ENCODE measurements at regions not wholly inside any gene's neighbourhood (a gene's known extent, or its start where the extent isn't known, plus 50 kb on each side); places are given as distances from the start of the nearest gene placed in this dataset.
"Not testable (repeated sequence)": the region's sequence is repeated elsewhere in the genome, so short reads cannot be mapped to it uniquely, and the experiment has no call there.

DNA sequence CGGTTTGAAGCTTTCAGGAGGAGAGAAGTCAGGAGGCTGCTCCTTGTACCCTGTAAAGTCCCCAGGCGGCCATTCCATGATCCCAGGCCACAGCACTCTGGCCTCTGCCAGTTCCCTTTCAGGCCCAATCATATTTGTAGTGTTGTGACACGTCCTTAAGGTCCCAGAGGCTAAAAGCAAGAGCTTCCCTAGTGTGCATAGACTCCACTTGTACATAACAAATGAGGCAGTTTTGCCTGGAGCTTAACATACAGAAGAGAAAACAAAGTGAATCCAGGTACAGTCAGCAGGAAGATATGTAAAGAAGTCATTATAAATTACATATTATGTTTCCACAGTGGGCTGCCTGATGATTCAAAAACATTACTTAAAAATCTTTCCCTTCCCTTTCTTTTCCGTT is 81.1 kb upstream of the RPH3A start:
- Histone ChIP-seq H3K27ac (ENCODE audit: low read length, poor library complexity, severe bottlenecking) (peak overlapping the region; percentile 35), H3K18ac (ENCODE audit: low read depth in 1 of 2, low read length in 2 of 2) (no peak overlapping the region), H3K4me2 (ENCODE audit: low read length, poor library complexity, severe bottlenecking) (peak overlapping the region; percentile 9), H3K9me3 (ENCODE audit: control insufficient read depth, low read length) (no peaks in the 10 kb centered on the region), H4K91ac (ENCODE audit: low read length) (no peak overlapping the region), H2BK12ac (ENCODE audit: low read length in 2 of 2) (no peak overlapping the region), H2BK120ac (ENCODE audit: low read depth, low read length) (no peak overlapping the region), H3K27me3 (ENCODE audit: control insufficient read depth in 1 of 2, insufficient read depth in 1 of 2, low read length in 2 of 2) (no peaks in the 10 kb centered on the region), H3K14ac (ENCODE audit: low read length in 2 of 2) (no peak overlapping the region), H3K9ac (ENCODE audit: low read length) (no peak overlapping the region), H3K4ac (ENCODE audit: low read depth in 1 of 2, low read length in 2 of 2) (no peak overlapping the region), H3K79me1 (replicated peaks; ENCODE audit: low read length, poor library complexity, severe bottlenecking) (no peaks in the 10 kb centered on the region), H4K8ac (ENCODE audit: low read length) (no peak overlapping the region), H2AK5ac (ENCODE audit: low read length, severe bottlenecking) (no peak overlapping the region), H3K4me1 (ENCODE audit: control insufficient read depth, insufficient read depth, low read depth, low read length) (peaks cover 5% of the 10 kb centered on the region), H3K4me3 (ENCODE audit: insufficient read depth in 1 of 2, low read depth in 1 of 2, low read length in 2 of 2) (no peak overlapping the region), H2BK15ac (ENCODE audit: low read depth, poor library complexity, severe bottlenecking) (no peak overlapping the region), H2AFZ (ENCODE audit: low read depth, low read length) (no peak overlapping the region), H2BK5ac (ENCODE audit: low read depth, low read length, poor library complexity, severe bottlenecking) (no peak overlapping the region), H3K23ac (ENCODE audit: low read length in 2 of 2) (no peak overlapping the region), H3K36me3 (ENCODE audit: control insufficient read depth in 1 of 2, insufficient read depth in 2 of 2, low read depth in 1 of 2, low read length in 2 of 2) (no peaks in the 10 kb centered on the region)
- 37% methylated on average over 4 of the region's 4 CpGs for WGBS
- DNase-seq, result no peak

- H3K4me2 ChIP-seq (ENCODE audit: low read length, poor library complexity, severe bottlenecking), result no peak overlapping the region
- H4K8ac ChIP-seq (ENCODE audit: low read length), result no peak overlapping the region
- H3K4me3 ChIP-seq (ENCODE audit: insufficient read depth in 1 of 2, low read depth in 1 of 2, low read length in 2 of 2), result no peak overlapping the region
- no peak for DNase-seq
- no peak overlapping the region for H3K14ac ChIP-seq (ENCODE audit: low read length in 2 of 2)
- no peak overlapping the region for H2AK5ac ChIP-seq (ENCODE audit: low read length, severe bottlenecking)
- no peak overlapping the region for H3K23ac ChIP-seq (ENCODE audit: low read length in 2 of 2)
- H3K9ac ChIP-seq (ENCODE audit: low read length), result no peak overlapping the region
- no peaks in the 10 kb centered on the region for H3K9me3 ChIP-seq (ENCODE audit: control insufficient read depth, low read length)
- no peak overlapping the region for H4K91ac ChIP-seq (ENCODE audit: low read length)
- H2BK120ac ChIP-seq (ENCODE audit: low read depth, low read length), result no peak overlapping the region
- H3K4ac ChIP-seq (ENCODE audit: low read depth in 1 of 2, low read length in 2 of 2), result no peak overlapping the region
- WGBS, result 98% methylated on average over 3 of the region's 3 CpGs
- H2BK12ac ChIP-seq (ENCODE audit: low read length in 2 of 2), result no peak overlapping the region
- H2BK15ac ChIP-seq (ENCODE audit: low read depth, poor library complexity, severe bottlenecking), result no peak overlapping the region
- H3K27me3 ChIP-seq (ENCODE audit: control insufficient read depth in 1 of 2, insufficient read depth in 1 of 2, low read length in 2 of 2), result no peaks in the 10 kb centered on the region
- H2BK5ac ChIP-seq (ENCODE audit: low read depth, low read length, poor library complexity, severe bottlenecking), result no peak overlapping the region
- no peak overlapping the region for H3K18ac ChIP-seq (ENCODE audit: low read depth in 1 of 2, low read length in 2 of 2)
- no peaks in the 10 kb centered on the region for H3K79me1 ChIP-seq (replicated peaks; ENCODE audit: low read length, poor library complexity, severe bottlenecking)
- no peaks in the 10 kb centered on the region for H3K36me3 ChIP-seq (ENCODE audit: control insufficient read depth in 1 of 2, insufficient read depth in 2 of 2, low read depth in 1 of 2, low read length in 2 of 2)
- H3K27ac ChIP-seq (ENCODE audit: low read length, poor library complexity, severe bottlenecking), result no peak overlapping the region
- no peak overlapping the region for H2AFZ ChIP-seq (ENCODE audit: low read depth, low read length)
- H3K4me1 ChIP-seq (ENCODE audit: control insufficient read depth, insufficient read depth, low read depth, low read length), result peaks cover 5% of the 10 kb centered on the region
Observed at GRCh38 chr12:112711026-112711425, 80.5 kb upstream of the RPH3A start.

DNA sequence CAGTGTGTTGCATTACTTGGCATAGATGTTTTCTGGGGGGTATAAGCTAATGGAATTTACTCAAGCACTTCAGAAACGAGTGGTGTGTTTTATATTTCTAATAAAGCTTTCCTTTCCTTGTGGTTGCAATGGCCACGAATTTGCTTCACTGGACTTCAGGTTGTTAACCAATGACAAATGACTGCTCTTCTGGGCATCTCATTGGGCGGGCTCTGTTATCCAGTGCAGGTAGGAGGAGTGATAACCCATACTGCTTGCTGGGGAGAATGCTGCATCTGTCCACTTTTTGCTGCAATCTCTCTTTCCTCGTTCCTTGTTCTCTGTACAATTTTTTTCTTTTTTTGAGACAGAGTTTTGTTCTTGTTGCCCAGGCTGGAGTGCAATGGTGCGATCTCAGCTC is 80.0 kb upstream of the RPH3A start:
- Histone ChIP-seq H3K36me3 (ENCODE audit: control insufficient read depth in 1 of 2, insufficient read depth in 2 of 2, low read depth in 1 of 2, low read length in 2 of 2) (no peaks in the 10 kb centered on the region), H3K9ac (ENCODE audit: low read length) (no peak overlapping the region), H3K4me3 (ENCODE audit: insufficient read depth in 1 of 2, low read depth in 1 of 2, low read length in 2 of 2) (no peak overlapping the region), H3K23ac (ENCODE audit: low read length in 2 of 2) (no peak overlapping the region), H2BK120ac (ENCODE audit: low read depth, low read length) (no peak overlapping the region), H3K14ac (ENCODE audit: low read length in 2 of 2) (no peak overlapping the region), H3K4me1 (ENCODE audit: control insufficient read depth, insufficient read depth, low read depth, low read length) (peaks cover 5% of the 10 kb centered on the region), H2BK12ac (ENCODE audit: low read length in 2 of 2) (no peak overlapping the region), H2BK15ac (ENCODE audit: low read depth, poor library complexity, severe bottlenecking) (no peak overlapping the region), H2AK5ac (ENCODE audit: low read length, severe bottlenecking) (no peak overlapping the region), H3K27ac (ENCODE audit: low read length, poor library complexity, severe bottlenecking) (no peak overlapping the region), H3K9me3 (ENCODE audit: control insufficient read depth, low read length) (no peaks in the 10 kb centered on the region), H3K18ac (ENCODE audit: low read depth in 1 of 2, low read length in 2 of 2) (no peak overlapping the region), H4K8ac (ENCODE audit: low read length) (no peak overlapping the region), H4K91ac (ENCODE audit: low read length) (no peak overlapping the region), H3K79me1 (replicated peaks; ENCODE audit: low read length, poor library complexity, severe bottlenecking) (no peaks in the 10 kb centered on the region), H2BK5ac (ENCODE audit: low read depth, low read length, poor library complexity, severe bottlenecking) (no peak overlapping the region), H3K27me3 (ENCODE audit: control insufficient read depth in 1 of 2, insufficient read depth in 1 of 2, low read length in 2 of 2) (no peaks in the 10 kb centered on the region), H3K4me2 (ENCODE audit: low read length, poor library complexity, severe bottlenecking) (no peak overlapping the region), H2AFZ (ENCODE audit: low read depth, low read length) (no peak overlapping the region), H3K4ac (ENCODE audit: low read depth in 1 of 2, low read length in 2 of 2) (no peak overlapping the region)
- DNase-seq, result no peak
- 57% methylated on average over 4 of the region's 5 CpGs for WGBS

DNA sequence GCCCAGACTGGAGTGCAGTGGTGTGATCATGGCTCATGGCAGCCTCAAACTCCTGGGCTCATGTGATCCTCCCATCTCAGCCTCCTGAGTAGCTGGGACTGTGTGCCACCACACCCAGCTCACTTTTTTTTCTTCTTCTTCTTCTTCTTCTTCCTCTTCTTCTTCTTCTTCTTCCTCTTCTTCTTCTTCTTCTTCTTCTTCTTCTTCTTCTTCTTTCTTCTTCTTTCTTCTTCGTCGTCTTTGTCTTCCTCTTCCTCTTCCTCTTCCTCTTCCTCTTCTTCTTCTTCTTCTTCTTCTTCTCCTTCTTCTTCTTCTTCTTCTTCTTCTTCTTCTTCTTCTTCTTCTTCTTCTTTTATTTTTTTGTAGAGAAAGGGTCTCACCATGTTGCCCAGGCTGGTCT is 78.8 kb upstream of the RPH3A start:
- H3K27ac ChIP-seq (ENCODE audit: low read length, poor library complexity, severe bottlenecking); H2AK5ac ChIP-seq (ENCODE audit: low read length, severe bottlenecking); H3K9me3 ChIP-seq (ENCODE audit: control insufficient read depth, low read length); H3K36me3 ChIP-seq (ENCODE audit: control insufficient read depth in 1 of 2, insufficient read depth in 2 of 2, low read depth in 1 of 2, low read length in 2 of 2); H2BK15ac ChIP-seq (ENCODE audit: low read depth, poor library complexity, severe bottlenecking); H3K27me3 ChIP-seq (ENCODE audit: control insufficient read depth in 1 of 2, insufficient read depth in 1 of 2, low read length in 2 of 2); H3K9ac ChIP-seq (ENCODE audit: low read length); H2AFZ ChIP-seq (ENCODE audit: low read depth, low read length); H3K4me3 ChIP-seq (ENCODE audit: insufficient read depth in 1 of 2, low read depth in 1 of 2, low read length in 2 of 2); H3K79me1 ChIP-seq (replicated peaks; ENCODE audit: low read length, poor library complexity, severe bottlenecking); DNase-seq; H3K4me2 ChIP-seq (ENCODE audit: low read length, poor library complexity, severe bottlenecking); H2BK5ac ChIP-seq (ENCODE audit: low read depth, low read length, poor library complexity, severe bottlenecking); H3K4ac ChIP-seq (ENCODE audit: low read depth in 1 of 2, low read length in 2 of 2); H4K8ac ChIP-seq (ENCODE audit: low read length); H3K23ac ChIP-seq (ENCODE audit: low read length in 2 of 2); H2BK12ac ChIP-seq (ENCODE audit: low read length in 2 of 2); H3K18ac ChIP-seq (ENCODE audit: low read depth in 1 of 2, low read length in 2 of 2); H3K4me1 ChIP-seq (ENCODE audit: control insufficient read depth, insufficient read depth, low read depth, low read length); H2BK120ac ChIP-seq (ENCODE audit: low read depth, low read length); H4K91ac ChIP-seq (ENCODE audit: low read length); H3K14ac ChIP-seq (ENCODE audit: low read length in 2 of 2): not testable (repeated sequence)
- 86% methylated on average over 2 of the region's 2 CpGs for WGBS

Data from mesenchymal stem cell (in vitro differentiated cells and primary cell).